ENCODE measurements at regions not wholly inside any gene's neighbourhood (a gene's known extent, or its start where the extent isn't known, plus 50 kb on each side); places are given as distances from the start of the nearest gene placed in this dataset.

GRCh38 chr10:78560341-78560688 is 508.5 kb upstream of the ZMIZ1 start:
- DNase-seq (ENCODE audit: low spot score): no peak
- Histone ChIP-seq H3K4me1 (ENCODE audit: insufficient read depth, low read length, poor library complexity, severe bottlenecking) (no peaks in the 10 kb centered on the region), H3K27me3 (replicated peaks; ENCODE audit: insufficient read depth, low read depth, low read length, poor library complexity) (no peaks in the 10 kb centered on the region), H3K36me3 (ENCODE audit: insufficient read depth, low read length, poor library complexity, severe bottlenecking) (no peaks in the 10 kb centered on the region), H3K9me3 (ENCODE audit: low read depth, low read length, poor library complexity, severe bottlenecking) (no peaks in the 10 kb centered on the region), H3K4me3 (ENCODE audit: low read depth, low read length, poor library complexity, severe bottlenecking) (no peak overlapping the region), H3K27ac (ENCODE audit: low read depth, low read length, poor library complexity, severe bottlenecking) (no peak overlapping the region)
- intact Hi-C loops (cut with micrococcal nuclease; ENCODE audit: unreplicated experiment): no loop called here
- no TSS peak for BruUV-seq (replicated peaks)
- ChIA-PET CTCF (no interaction called here), POLR2A (ENCODE audit: low non-redundant PET) (no interaction called here)
- TF ChIP-seq EZH2 (IDR thresholded peaks at IDR 0.05; ENCODE audit: borderline replicate concordance, low read depth, low read length, poor library complexity, severe bottlenecking): no peak

- H3K27me3 ChIP-seq (replicated peaks; ENCODE audit: insufficient read depth, low read depth, low read length, poor library complexity): no peaks in the 10 kb centered on the region
- CTCF ChIA-PET: no interaction called here
Observed at GRCh38 chr10:78563314-78563713, 505.5 kb upstream of the ZMIZ1 start.

GRCh38 chr10:78565841-78566240 is 502.9 kb upstream of the ZMIZ1 start:
- TF ChIP-seq CTCF (conservative IDR thresholded peaks at IDR 0.05; ENCODE audit: low read depth, low read length) (no peak), EZH2 (IDR thresholded peaks at IDR 0.05; ENCODE audit: borderline replicate concordance, low read depth, low read length, poor library complexity, severe bottlenecking) (no peak)
- ChIA-PET CTCF (no interaction called here), POLR2A (ENCODE audit: low non-redundant PET) (no interaction called here)
- Histone ChIP-seq H3K4me1 (ENCODE audit: insufficient read depth, low read length, poor library complexity, severe bottlenecking) (no peaks in the 10 kb centered on the region), H3K9me3 (ENCODE audit: low read depth, low read length, poor library complexity, severe bottlenecking) (no peaks in the 10 kb centered on the region), H3K27ac (ENCODE audit: low read depth, low read length, poor library complexity, severe bottlenecking) (no peak overlapping the region), H3K36me3 (ENCODE audit: insufficient read depth, low read length, poor library complexity, severe bottlenecking) (no peaks in the 10 kb centered on the region), H3K27me3 (replicated peaks; ENCODE audit: insufficient read depth, low read depth, low read length, poor library complexity) (no peaks in the 10 kb centered on the region), H3K4me3 (ENCODE audit: low read depth, low read length, poor library complexity, severe bottlenecking) (no peak overlapping the region)
- BruUV-seq (replicated peaks): no TSS peak
- intact Hi-C loops (cut with micrococcal nuclease; ENCODE audit: unreplicated experiment): no loop called here
- DNase-seq (ENCODE audit: low spot score): no peak

More at GRCh38 chr10:78563314-78563713, 505.5 kb upstream of the ZMIZ1 start:
- TF ChIP-seq EZH2 (IDR thresholded peaks at IDR 0.05; ENCODE audit: borderline replicate concordance, low read depth, low read length, poor library complexity, severe bottlenecking): no peak
- TF ChIP-seq CTCF (conservative IDR thresholded peaks at IDR 0.05; ENCODE audit: low read depth, low read length): no peak
- H3K4me1 ChIP-seq (ENCODE audit: insufficient read depth, low read length, poor library complexity, severe bottlenecking): no peaks in the 10 kb centered on the region
- intact Hi-C loops (cut with micrococcal nuclease; ENCODE audit: unreplicated experiment): no loop called here
- H3K27ac ChIP-seq (ENCODE audit: low read depth, low read length, poor library complexity, severe bottlenecking): no peak overlapping the region
- H3K9me3 ChIP-seq (ENCODE audit: low read depth, low read length, poor library complexity, severe bottlenecking): no peaks in the 10 kb centered on the region
- DNase-seq (ENCODE audit: low spot score): no peak
- H3K4me3 ChIP-seq (ENCODE audit: low read depth, low read length, poor library complexity, severe bottlenecking): no peak overlapping the region
- POLR2A ChIA-PET (ENCODE audit: low non-redundant PET): no interaction called here
- H3K36me3 ChIP-seq (ENCODE audit: insufficient read depth, low read length, poor library complexity, severe bottlenecking): no peaks in the 10 kb centered on the region
- BruUV-seq (replicated peaks): no TSS peak

- no TSS peak for BruUV-seq (replicated peaks)
- ChIA-PET CTCF (no interaction called here), POLR2A (ENCODE audit: low non-redundant PET) (no interaction called here)
- no peaks in the 10 kb centered on the region for H3K9me3 ChIP-seq (ENCODE audit: low read depth, low read length, poor library complexity, severe bottlenecking)
- TF ChIP-seq CTCF (conservative IDR thresholded peaks at IDR 0.05; ENCODE audit: low read depth, low read length): no peak
- no peak for TF ChIP-seq EZH2 (IDR thresholded peaks at IDR 0.05; ENCODE audit: borderline replicate concordance, low read depth, low read length, poor library complexity, severe bottlenecking)
- DNase-seq (ENCODE audit: low spot score): no peak
- no peaks in the 10 kb centered on the region for H3K4me1 ChIP-seq (ENCODE audit: insufficient read depth, low read length, poor library complexity, severe bottlenecking)
- H3K36me3 ChIP-seq (ENCODE audit: insufficient read depth, low read length, poor library complexity, severe bottlenecking): no peaks in the 10 kb centered on the region
- no peaks in the 10 kb centered on the region for H3K27me3 ChIP-seq (replicated peaks; ENCODE audit: insufficient read depth, low read depth, low read length, poor library complexity)
- intact Hi-C loops (cut with micrococcal nuclease; ENCODE audit: unreplicated experiment): no loop called here
- no peak overlapping the region for H3K27ac ChIP-seq (ENCODE audit: low read depth, low read length, poor library complexity, severe bottlenecking)
- no peak overlapping the region for H3K4me3 ChIP-seq (ENCODE audit: low read depth, low read length, poor library complexity, severe bottlenecking)
Observed at GRCh38 chr10:78566284-78567111, 502.3 kb upstream of the ZMIZ1 start.
